ENCODE measurements at regions not wholly inside any gene's neighbourhood (a gene's known extent, or its start where the extent isn't known, plus 50 kb on each side); places are given as distances from the start of the nearest gene placed in this dataset.

DNA sequence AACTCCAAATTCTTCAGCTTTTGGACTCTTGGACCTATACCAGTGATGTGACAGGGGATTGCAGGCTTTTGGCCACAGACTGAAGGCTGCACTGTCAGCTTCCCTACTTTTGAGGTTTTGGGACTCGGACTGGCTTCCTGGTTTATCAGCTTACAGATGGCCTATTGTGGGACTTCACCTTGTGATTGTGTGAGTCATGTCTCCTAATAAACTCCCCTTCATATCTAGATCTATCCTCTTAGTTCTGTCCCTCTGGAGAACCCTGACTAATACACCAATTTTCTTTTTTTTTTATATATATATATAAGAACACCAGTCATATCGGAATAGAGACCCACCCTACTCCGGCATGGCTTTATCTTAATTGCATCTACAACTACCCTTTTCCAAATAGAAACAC lies 166.8 kb downstream of the ETV1 start:
- ChIA-PET CTCF (no interaction called here), POLR2A (ENCODE audit: low non-redundant PET) (no interaction called here)
- Histone ChIP-seq H3K9me3 (ENCODE audit: low read depth, low read length, poor library complexity, severe bottlenecking) (no peaks in the 10 kb centered on the region), H3K27ac (ENCODE audit: low read depth, low read length, poor library complexity, severe bottlenecking) (no peak overlapping the region), H3K36me3 (ENCODE audit: insufficient read depth, low read length, poor library complexity, severe bottlenecking) (no peaks in the 10 kb centered on the region), H3K4me3 (ENCODE audit: low read depth, low read length, poor library complexity, severe bottlenecking) (no peak overlapping the region), H3K4me1 (ENCODE audit: insufficient read depth, low read length, poor library complexity, severe bottlenecking) (no peaks in the 10 kb centered on the region), H3K27me3 (replicated peaks; ENCODE audit: insufficient read depth, low read depth, low read length, poor library complexity) (no peaks in the 10 kb centered on the region)
- BruUV-seq (replicated peaks) = no TSS peak
- intact Hi-C loops (cut with micrococcal nuclease; ENCODE audit: unreplicated experiment) = no loop called here
- DNase-seq (ENCODE audit: low spot score) = no peak
- TF ChIP-seq CTCF (conservative IDR thresholded peaks at IDR 0.05; ENCODE audit: low read depth, low read length) = no peak
- TF ChIP-seq EZH2 (IDR thresholded peaks at IDR 0.05; ENCODE audit: borderline replicate concordance, low read depth, low read length, poor library complexity, severe bottlenecking) = no peak

DNA sequence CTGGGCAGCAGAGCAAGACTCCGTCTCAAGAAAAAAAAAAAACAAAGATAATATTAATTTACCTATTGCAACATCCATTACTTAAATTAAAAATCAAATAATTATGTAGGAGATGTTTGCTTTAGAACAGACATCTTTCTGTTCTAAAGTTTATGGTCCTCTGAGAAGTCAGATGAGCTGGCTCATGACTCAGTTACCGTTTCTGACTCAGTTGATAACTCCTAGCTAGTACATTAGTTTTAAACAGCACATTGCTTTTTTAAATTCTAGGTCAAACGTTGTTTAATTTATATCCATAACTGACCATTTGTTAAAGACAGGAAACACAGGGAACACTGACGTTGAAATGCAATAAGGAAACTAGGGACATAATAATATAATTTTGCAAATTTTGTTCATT lies 162.7 kb downstream of the ETV1 start:
- no peak for DNase-seq (ENCODE audit: low spot score)
- H3K4me1 ChIP-seq (ENCODE audit: insufficient read depth, low read length, poor library complexity, severe bottlenecking) = peaks cover 11% of the 10 kb centered on the region
- POLR2A ChIA-PET (ENCODE audit: low non-redundant PET) = no interaction called here
- CTCF ChIA-PET = no interaction called here
- H3K27ac ChIP-seq (ENCODE audit: low read depth, low read length, poor library complexity, severe bottlenecking) = no peak overlapping the region
- intact Hi-C loops (cut with micrococcal nuclease; ENCODE audit: unreplicated experiment) = no loop called here
- no peaks in the 10 kb centered on the region for H3K9me3 ChIP-seq (ENCODE audit: low read depth, low read length, poor library complexity, severe bottlenecking)
- BruUV-seq (replicated peaks) = no TSS peak
- TF ChIP-seq CTCF (conservative IDR thresholded peaks at IDR 0.05; ENCODE audit: low read depth, low read length) (no peak), EZH2 (IDR thresholded peaks at IDR 0.05; ENCODE audit: borderline replicate concordance, low read depth, low read length, poor library complexity, severe bottlenecking) (no peak)
- no peaks in the 10 kb centered on the region for H3K36me3 ChIP-seq (ENCODE audit: insufficient read depth, low read length, poor library complexity, severe bottlenecking)
- H3K27me3 ChIP-seq (replicated peaks; ENCODE audit: insufficient read depth, low read depth, low read length, poor library complexity) = no peaks in the 10 kb centered on the region
- no peak overlapping the region for H3K4me3 ChIP-seq (ENCODE audit: low read depth, low read length, poor library complexity, severe bottlenecking)

GRCh38 chr7:13827716-13828115 lies 161.8 kb downstream of the ETV1 start:
- no peaks in the 10 kb centered on the region for H3K9me3 ChIP-seq (ENCODE audit: low read depth, low read length, poor library complexity, severe bottlenecking)
- no peaks in the 10 kb centered on the region for H3K36me3 ChIP-seq (ENCODE audit: insufficient read depth, low read length, poor library complexity, severe bottlenecking)
- POLR2A ChIA-PET (ENCODE audit: low non-redundant PET) = no interaction called here
- TF ChIP-seq CTCF (conservative IDR thresholded peaks at IDR 0.05; ENCODE audit: low read depth, low read length) = no peak
- no peak for TF ChIP-seq EZH2 (IDR thresholded peaks at IDR 0.05; ENCODE audit: borderline replicate concordance, low read depth, low read length, poor library complexity, severe bottlenecking)
- H3K27me3 ChIP-seq (replicated peaks; ENCODE audit: insufficient read depth, low read depth, low read length, poor library complexity) = no peaks in the 10 kb centered on the region
- H3K27ac ChIP-seq (ENCODE audit: low read depth, low read length, poor library complexity, severe bottlenecking) = no peak overlapping the region
- intact Hi-C loops (cut with micrococcal nuclease; ENCODE audit: unreplicated experiment) = no loop called here
- DNase-seq (ENCODE audit: low spot score) = no peak
- H3K4me3 ChIP-seq (ENCODE audit: low read depth, low read length, poor library complexity, severe bottlenecking) = no peak overlapping the region
- no TSS peak for BruUV-seq (replicated peaks)
- CTCF ChIA-PET = no interaction called here
- peaks cover 11% of the 10 kb centered on the region for H3K4me1 ChIP-seq (ENCODE audit: insufficient read depth, low read length, poor library complexity, severe bottlenecking)
